NT2/D1 (cell line): ENCODE measurements at regions not wholly inside any gene's neighbourhood (a gene's known extent, or its start where the extent isn't known, plus 50 kb on each side); places are given as distances from the start of the nearest gene placed in this dataset.

Experiments
- SUZ12 ChIP-seq: IDR thresholded peaks from 2 replicates; pipeline ENCODE4 v1.6.1; 2011; ENCODE audit not compliant: insufficient read length, insufficient read depth; ENCODE audit errors: extremely low read depth
- YY1 ChIP-seq: IDR thresholded peaks from 2 replicates; pipeline ENCODE4 v1.6.1; 2011; ENCODE audit not compliant: insufficient read length, insufficient read depth

GRCh38 chr12:30485230-30485890 lies 210.3 kb downstream of the IPO8 start:
- TF ChIP-seq YY1 (no peak), SUZ12 (no peak)
